ENCODE measurements at regions not wholly inside any gene's neighbourhood (a gene's known extent, or its start where the extent isn't known, plus 50 kb on each side); places are given as distances from the start of the nearest gene placed in this dataset.

GRCh38 chr7:113793171-113793570 is 125.6 kb downstream of the PPP1R3A start:
- Histone ChIP-seq H3K79me1 (ENCODE audit: low read depth in 1 of 2, low read length in 2 of 2) (no peaks in the 10 kb centered on the region), H2BK5ac (ENCODE audit: low read depth, low read length, poor library complexity, severe bottlenecking) (no peak overlapping the region), H4K5ac (ENCODE audit: low read depth, low read length) (no peak overlapping the region), H3K18ac (ENCODE audit: low read depth, low read length) (peak overlapping the region; percentile 73; the same call in 1 of the 2 replicates), H3K4me1 (ENCODE audit: control insufficient read depth, insufficient read depth, low read length) (no peaks in the 10 kb centered on the region; the same call in 1 of the 2 replicates), H4K91ac (ENCODE audit: insufficient read depth, low read depth, low read length) (no peak overlapping the region), H4K20me1 (ENCODE audit: insufficient read depth, low read length) (no peaks in the 10 kb centered on the region), H2AFZ (replicated peaks; ENCODE audit: low read length, poor library complexity) (no peak overlapping the region), H3K14ac (replicated peaks; ENCODE audit: low read depth, low read length) (0 out of 2 replicates have a peak overlapping the region, but pooled peaks have one; percentile 8), H3K4me3 (ENCODE audit: insufficient read depth, low read depth, low read length) (no peak overlapping the region), H2BK120ac (ENCODE audit: low read depth, low read length) (peak overlapping the region; percentile 14; the same call in 1 of the 2 replicates), H4K8ac (ENCODE audit: low read depth in 2 of 2, low read length in 2 of 2) (no peak overlapping the region), H3K9me1 (ENCODE audit: insufficient read depth, low read length) (no peaks in the 10 kb centered on the region), H2AK9ac (replicated peaks; ENCODE audit: low read depth, low read length, poor library complexity) (no peak overlapping the region), H2BK20ac (ENCODE audit: low read depth, low read length) (peak overlapping the region; percentile 38; the same call in 1 of the 2 replicates), H3K23ac (ENCODE audit: low read depth, low read length) (no peak overlapping the region), H3K56ac (ENCODE audit: extremely low read depth, insufficient read depth, low read length) (no peak overlapping the region), H2AK5ac (ENCODE audit: low read depth, low read length) (no peak overlapping the region), H3K9ac (ENCODE audit: low read depth, low read length) (no peak overlapping the region), H3K9me3 (ENCODE audit: control insufficient read depth, insufficient read depth, low read length) (no peaks in the 10 kb centered on the region), H3K27me3 (ENCODE audit: control insufficient read depth, insufficient read depth, low read length) (no peaks in the 10 kb centered on the region), H3K36me3 (ENCODE audit: control insufficient read depth, insufficient read depth, low read length) (no peaks in the 10 kb centered on the region), H3K4me2 (ENCODE audit: low read depth, low read length) (no peak overlapping the region; the same call in 1 of the 2 replicates), H3K4ac (ENCODE audit: low read depth, low read length) (peak overlapping the region; percentile 45), H2BK15ac (ENCODE audit: low read depth, low read length) (0 out of 3 replicates have a peak overlapping the region, but pooled peaks have one; percentile 51), H3K27ac (ENCODE audit: insufficient read depth, low read length) (no peak overlapping the region)
- no CpG with 5 or more reads among the region's 3 CpGs for WGBS, 2 experiments (ENCODE audit: extremely low coverage in 2 of 2, insufficient read length in 1 of 2)
- ATAC-seq (ENCODE audit: low read depth) (no peak), DNase-seq (no peak)
- TF ChIP-seq MAFK (IDR thresholded peaks at IDR 0.05; ENCODE audit: low read depth, low read length): no peak
- TF ChIP-seq CEBPB (IDR thresholded peaks at IDR 0.05; ENCODE audit: low read depth, low read length): no peak
- TF ChIP-seq FOS (IDR thresholded peaks at IDR 0.05; ENCODE audit: low read depth, low read length): no peak
- TF ChIP-seq CHD1 (IDR thresholded peaks at IDR 0.05; ENCODE audit: low read depth, low read length): no peak
- TF ChIP-seq RFX5 (IDR thresholded peaks at IDR 0.05; ENCODE audit: low read depth, low read length): no peak
- TF ChIP-seq MAZ (IDR thresholded peaks at IDR 0.05; ENCODE audit: borderline replicate concordance, low read depth, low read length): no peak
- no peak for TF ChIP-seq SMC3 (IDR thresholded peaks at IDR 0.05; ENCODE audit: low read depth, low read length)
- no peak for TF ChIP-seq ELK1 (IDR thresholded peaks at IDR 0.05; ENCODE audit: borderline replicate concordance, low read depth, low read length)
- no peak for TF ChIP-seq RAD21 (IDR thresholded peaks at IDR 0.05; ENCODE audit: low read length)
- TF ChIP-seq BHLHE40 (IDR thresholded peaks at IDR 0.05; ENCODE audit: low read depth, low read length): no peak
- no peak for TF ChIP-seq RCOR1 (IDR thresholded peaks at IDR 0.05; ENCODE audit: insufficient replicate concordance, low read length)
- no peak for TF ChIP-seq USF2 (IDR thresholded peaks at IDR 0.05; ENCODE audit: low read depth, low read length)
- no peak for TF ChIP-seq NFE2L2 (IDR thresholded peaks at IDR 0.05; ENCODE audit: low read depth, low read length)
- TF ChIP-seq POLR2A (IDR thresholded peaks at IDR 0.05; ENCODE audit: low read depth, low read length): no peak
- TF ChIP-seq MXI1 (IDR thresholded peaks at IDR 0.05; ENCODE audit: borderline replicate concordance, low read depth, low read length): no peak
- TF ChIP-seq, protein P1, sequence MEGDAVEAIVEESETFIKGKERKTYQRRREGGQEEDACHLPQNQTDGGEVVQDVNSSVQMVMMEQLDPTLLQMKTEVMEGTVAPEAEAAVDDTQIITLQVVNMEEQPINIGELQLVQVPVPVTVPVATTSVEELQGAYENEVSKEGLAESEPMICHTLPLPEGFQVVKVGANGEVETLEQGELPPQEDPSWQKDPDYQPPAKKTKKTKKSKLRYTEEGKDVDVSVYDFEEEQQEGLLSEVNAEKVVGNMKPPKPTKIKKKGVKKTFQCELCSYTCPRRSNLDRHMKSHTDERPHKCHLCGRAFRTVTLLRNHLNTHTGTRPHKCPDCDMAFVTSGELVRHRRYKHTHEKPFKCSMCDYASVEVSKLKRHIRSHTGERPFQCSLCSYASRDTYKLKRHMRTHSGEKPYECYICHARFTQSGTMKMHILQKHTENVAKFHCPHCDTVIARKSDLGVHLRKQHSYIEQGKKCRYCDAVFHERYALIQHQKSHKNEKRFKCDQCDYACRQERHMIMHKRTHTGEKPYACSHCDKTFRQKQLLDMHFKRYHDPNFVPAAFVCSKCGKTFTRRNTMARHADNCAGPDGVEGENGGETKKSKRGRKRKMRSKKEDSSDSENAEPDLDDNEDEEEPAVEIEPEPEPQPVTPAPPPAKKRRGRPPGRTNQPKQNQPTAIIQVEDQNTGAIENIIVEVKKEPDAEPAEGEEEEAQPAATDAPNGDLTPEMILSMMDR (conservative IDR thresholded peaks at IDR 0.05; ENCODE audit: low read depth, low read length): no peak
- dilution Hi-C loops (cut with HindIII; ENCODE audit: low sequenced_read_pairs, unreplicated experiment): no loop called here
- BruUV-seq (replicated peaks): no TSS peak
- in situ Hi-C loops (cut with MboI; ENCODE audit: low sequenced_read_pairs): no loop called here
- intact Hi-C loops (cut with micrococcal nuclease): no loop called here
- ChIA-PET POLR2A (ENCODE audit: unreplicated experiment) (no interaction called here), CTCF (no interaction called here)

All from IMR-90 (cell line).